ENCODE measurements at regions not wholly inside any gene's neighbourhood (a gene's known extent, or its start where the extent isn't known, plus 50 kb on each side); places are given as distances from the start of the nearest gene placed in this dataset.
"Not testable (repeated sequence)": the region's sequence is repeated elsewhere in the genome, so short reads cannot be mapped to it uniquely, and the experiment has no call there.

DNA sequence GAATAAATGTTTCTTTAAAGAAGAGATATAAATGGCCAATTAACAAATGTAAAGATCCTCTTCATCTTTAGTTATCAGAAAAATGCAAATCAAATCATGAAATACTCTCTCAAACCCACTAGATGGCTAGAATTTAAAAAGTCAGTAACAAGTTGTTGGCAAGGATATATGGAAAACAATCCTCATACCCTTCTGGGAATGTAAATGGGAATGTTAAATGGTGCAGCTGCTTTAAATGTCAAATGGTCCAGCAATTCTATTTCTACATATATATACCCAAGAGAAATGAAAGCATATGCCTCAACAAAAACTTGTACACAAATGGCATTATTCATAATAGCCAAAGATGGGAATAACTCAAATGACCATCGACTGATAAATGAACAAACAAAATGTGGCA is 283.5 kb downstream of the RWDD3 start:
- no peak overlapping the region for H3K27ac ChIP-seq
- WGBS, 10 experiments, result 0 to 80% (median 62%) methylated on average over 1 of the region's 1 CpG; no CpG with 5 or more reads in 2 of the 10 experiments
- in situ Hi-C loops (cut with MboI; ENCODE audit: low pct_unique_long_range_greater_than_20kb in 2 of 9, low sequenced_read_pairs in 9 of 9, unreplicated experiment in 9 of 9), result no loop called here

GRCh38 chr1:95518310-95518709 is 284.3 kb downstream of the RWDD3 start:
- H3K27ac ChIP-seq, result no peak overlapping the region
- H3K4me1 ChIP-seq (replicated peaks in 1 of 2), result no peaks in the 10 kb centered on the region
- no peak for ATAC-seq (replicated peaks in 6 of 8)
- no peak overlapping the region for H3K4me3 ChIP-seq
- in situ Hi-C loops (cut with MboI; ENCODE audit: low pct_unique_long_range_greater_than_20kb in 2 of 9, low sequenced_read_pairs in 9 of 9, unreplicated experiment in 9 of 9), result no loop called here
- 0 to 20% (median 0%) methylated on average over 1 of the region's 1 CpG; no CpG with 5 or more reads in 2 of the 10 experiments for WGBS, 10 experiments

More for the DNA sequence above, 283.5 kb downstream of the RWDD3 start:
- H3K4me3 ChIP-seq, result no peak overlapping the region
- ATAC-seq (replicated peaks in 6 of 8), result no peak
- peaks cover 0 to 4% of the 10 kb centered on the region in 2 donors for H3K4me1 ChIP-seq (replicated peaks in 1 of 2)

- Histone ChIP-seq H3K4me1 (replicated peaks in 1 of 2) (no peaks in the 10 kb centered on the region), H3K4me3 (no peak overlapping the region), H3K27ac (no peak overlapping the region)
- ATAC-seq (replicated peaks in 6 of 8), result no peak
- 0 to 92% (median 66%) methylated on average over 1 to 2 of the region's 2 CpGs for WGBS, 10 experiments
- in situ Hi-C loops (cut with MboI; ENCODE audit: low pct_unique_long_range_greater_than_20kb in 2 of 9, low sequenced_read_pairs in 9 of 9, unreplicated experiment in 9 of 9), result no loop called here
These were observed 286.4 kb downstream of the RWDD3 start for GRCh38 chr1:95520390-95520789.

DNA sequence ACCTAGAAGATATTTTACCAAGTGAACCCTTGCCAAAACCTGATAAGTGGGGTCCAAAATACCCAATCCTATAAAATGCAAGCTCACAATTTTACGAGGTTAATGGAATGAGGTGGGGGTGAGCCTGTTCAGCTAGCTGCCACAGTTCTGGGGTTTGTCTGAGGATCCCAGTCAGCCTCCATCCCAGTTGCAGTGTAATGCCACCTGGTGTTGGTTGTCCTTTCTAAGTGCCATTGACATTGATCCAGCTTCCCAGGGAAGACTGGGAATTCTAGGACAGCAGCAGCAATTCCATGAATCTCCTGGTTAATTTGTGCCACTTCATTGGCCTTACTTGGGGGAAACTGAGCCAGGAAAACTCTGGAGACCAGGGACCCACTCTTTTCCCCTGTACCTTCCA is 298.3 kb downstream of the RWDD3 start:
- WGBS, 10 experiments, result 0 to 100% (median 50%) methylated on average over 1 of the region's 1 CpG; no CpG with 5 or more reads in 2 of the 10 experiments

DNA sequence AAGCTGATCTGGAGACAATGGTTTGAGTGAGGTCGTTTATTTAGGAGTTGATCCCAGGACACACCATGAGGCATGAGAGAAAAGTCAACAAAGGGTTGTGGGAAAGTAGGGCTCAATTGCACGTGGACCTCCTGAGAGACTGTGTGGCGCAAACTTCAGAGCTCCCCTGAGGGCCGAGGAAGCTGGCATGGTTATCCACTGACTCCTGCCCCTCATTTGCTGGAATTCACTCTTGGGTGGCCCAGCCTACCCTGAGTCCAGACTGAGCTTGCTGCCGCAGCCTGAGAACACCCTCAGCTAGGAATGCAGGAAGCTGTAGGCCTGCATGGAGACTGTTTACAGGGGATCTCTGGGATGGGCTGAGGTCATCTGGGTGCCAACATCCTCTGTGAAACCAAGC is 301.0 kb downstream of the RWDD3 start:
- H3K4me1 ChIP-seq (replicated peaks in 1 of 2), result no peaks in the 10 kb centered on the region
- H3K27ac ChIP-seq, result no peak overlapping the region
- H3K4me3 ChIP-seq, result no peak overlapping the region
- ATAC-seq (replicated peaks in 6 of 8), result peak in 1 of 8 experiments; percentile 67
- WGBS, 10 experiments, result 0 to 100% (median 80%) methylated on average over 1 to 5 of the region's 5 CpGs; no CpG with 5 or more reads in 1 of the 10 experiments
- in situ Hi-C loops (cut with MboI; ENCODE audit: low pct_unique_long_range_greater_than_20kb in 2 of 9, low sequenced_read_pairs in 9 of 9, unreplicated experiment in 9 of 9), result no loop called here

More for the DNA sequence above, 298.3 kb downstream of the RWDD3 start:
- in situ Hi-C loops (cut with MboI; ENCODE audit: low pct_unique_long_range_greater_than_20kb in 2 of 9, low sequenced_read_pairs in 9 of 9, unreplicated experiment in 9 of 9), result no loop called here
- ATAC-seq (replicated peaks in 6 of 8), result no peak
- Histone ChIP-seq H3K4me1 (replicated peaks in 1 of 2) (no peaks in the 10 kb centered on the region), H3K27ac (no peak overlapping the region), H3K4me3 (no peak overlapping the region)

- Histone ChIP-seq H3K27ac (no peak overlapping the region), H3K4me3 (no peak overlapping the region), H3K4me1 (replicated peaks in 1 of 2) (no peaks in the 10 kb centered on the region)
- ATAC-seq (replicated peaks in 6 of 8), result peak in 1 of 8 experiments; percentile 63
- WGBS, 10 experiments, result 43 to 100% (median 84%) methylated on average over 1 to 2 of the region's 4 CpGs; no CpG with 5 or more reads in 5 of the 10 experiments
- in situ Hi-C loops (cut with MboI; ENCODE audit: low pct_unique_long_range_greater_than_20kb in 2 of 9, low sequenced_read_pairs in 9 of 9, unreplicated experiment in 9 of 9), result no loop called here
These were observed 301.6 kb downstream of the RWDD3 start for GRCh38 chr1:95535614-95536013.

DNA sequence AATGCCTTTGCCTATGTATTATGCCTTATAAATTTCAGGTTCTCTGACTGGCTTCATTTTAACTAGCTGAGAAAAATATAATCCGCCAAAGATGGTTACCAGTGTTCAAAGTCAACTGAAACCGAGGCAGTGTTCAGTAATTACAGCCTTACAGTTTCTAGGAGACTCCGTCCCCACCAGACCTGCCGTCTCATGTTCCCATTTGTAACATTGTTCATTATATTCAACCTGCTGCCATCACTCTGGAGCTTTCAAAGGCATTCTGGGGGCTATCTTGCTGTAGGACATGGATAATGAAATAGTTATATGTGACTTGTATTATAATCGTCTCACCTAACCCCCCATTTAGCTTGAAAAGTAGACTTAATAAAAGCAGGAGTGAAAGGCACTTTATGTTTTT is 302.5 kb downstream of the RWDD3 start:
- Histone ChIP-seq H3K4me1 (replicated peaks in 1 of 2) (no peaks in the 10 kb centered on the region), H3K27ac (no peak overlapping the region), H3K4me3 (no peak overlapping the region)
- WGBS, 10 experiments, result 0 to 92% (median 76%) methylated on average over 1 to 5 of the region's 5 CpGs
- in situ Hi-C loops (cut with MboI; ENCODE audit: low pct_unique_long_range_greater_than_20kb in 2 of 9, low sequenced_read_pairs in 9 of 9, unreplicated experiment in 9 of 9), result no loop called here
- ATAC-seq (replicated peaks in 6 of 8), result no peak

DNA sequence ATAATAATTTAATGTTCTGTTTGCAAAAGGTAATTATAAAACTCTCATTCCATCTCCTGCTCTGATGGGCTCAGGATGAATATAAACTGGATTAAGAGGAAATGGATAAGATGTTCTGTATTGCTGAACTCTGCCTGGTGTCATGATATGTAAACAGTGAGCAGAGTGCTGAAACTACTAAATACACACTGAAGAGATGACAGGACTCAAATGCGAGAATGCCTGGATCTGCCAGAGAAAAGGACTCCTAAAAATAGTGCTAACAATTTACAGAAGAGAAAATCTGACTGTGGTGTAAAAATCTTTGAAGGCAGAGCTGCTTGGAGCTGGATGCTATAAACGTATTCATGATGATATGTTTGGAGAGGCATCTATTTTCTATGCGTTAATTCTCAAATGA is 303.2 kb downstream of the RWDD3 start:
- 3 to 83% (median 73%) methylated on average over 1 to 3 of the region's 3 CpGs; no CpG with 5 or more reads in 2 of the 10 experiments for WGBS, 10 experiments
- Histone ChIP-seq H3K4me1 (replicated peaks in 1 of 2) (no peaks in the 10 kb centered on the region), H3K27ac (no peak overlapping the region), H3K4me3 (no peak overlapping the region)
- ATAC-seq (replicated peaks in 6 of 8), result peak in 1 of 8 experiments; percentile 31
- in situ Hi-C loops (cut with MboI; ENCODE audit: low pct_unique_long_range_greater_than_20kb in 2 of 9, low sequenced_read_pairs in 9 of 9, unreplicated experiment in 9 of 9), result no loop called here

- H3K4me3 ChIP-seq; H3K27ac ChIP-seq; ATAC-seq (replicated peaks in 6 of 8); in situ Hi-C loops (cut with MboI; ENCODE audit: low pct_unique_long_range_greater_than_20kb in 2 of 9, low sequenced_read_pairs in 9 of 9, unreplicated experiment in 9 of 9); H3K4me1 ChIP-seq (replicated peaks in 1 of 2): not testable (repeated sequence)
- 24 to 97% (median 91%) methylated on average over 1 to 7 of the region's 7 CpGs; no CpG with 5 or more reads in 2 of the 10 experiments for WGBS, 10 experiments
These were observed 304.2 kb downstream of the RWDD3 start for GRCh38 chr1:95538242-95538641.

DNA sequence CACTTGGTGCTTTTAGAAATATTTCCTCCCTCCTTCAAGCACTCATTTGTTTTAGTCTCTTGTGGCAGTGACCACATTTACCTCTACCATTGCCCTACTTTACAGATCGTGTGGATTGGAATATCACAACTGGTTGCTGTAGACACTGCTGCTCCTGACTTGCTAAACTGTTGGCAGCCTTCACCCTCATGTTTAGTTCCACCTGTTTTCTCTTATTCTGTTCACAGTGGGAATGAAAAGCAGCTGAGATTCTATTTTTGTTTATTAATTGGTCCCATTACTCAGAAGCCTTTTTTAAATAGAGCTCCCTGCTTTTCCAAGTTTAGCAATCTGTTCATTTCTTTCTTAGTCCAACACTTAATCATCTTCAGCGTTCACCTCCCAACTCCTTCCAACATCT is 308.9 kb downstream of the RWDD3 start:
- Histone ChIP-seq H3K4me1 (replicated peaks in 1 of 2) (no peaks in the 10 kb centered on the region), H3K4me3 (no peak overlapping the region), H3K27ac (no peak overlapping the region)
- in situ Hi-C loops (cut with MboI; ENCODE audit: low pct_unique_long_range_greater_than_20kb in 2 of 9, low sequenced_read_pairs in 9 of 9, unreplicated experiment in 9 of 9), result no loop called here
- ATAC-seq (replicated peaks in 6 of 8), result no peak
- 0 to 100% (median 80%) methylated on average over 1 to 2 of the region's 2 CpGs; no CpG with 5 or more reads in 1 of the 10 experiments for WGBS, 10 experiments

GRCh38 chr1:95547005-95547404 is 313.0 kb downstream of the RWDD3 start:
- peak in 7 of 8 experiments; percentile 47 to 96 (median 79) for ATAC-seq (replicated peaks in 6 of 8)
- 40 to 100% (median 75%) methylated on average over 1 to 2 of the region's 2 CpGs; no CpG with 5 or more reads in 3 of the 10 experiments for WGBS, 10 experiments
- H3K4me3 ChIP-seq, result no peak overlapping the region
- in situ Hi-C loops (cut with MboI; ENCODE audit: low pct_unique_long_range_greater_than_20kb in 2 of 9, low sequenced_read_pairs in 9 of 9, unreplicated experiment in 9 of 9), result no loop called here
- H3K4me1 ChIP-seq (replicated peaks in 1 of 2), result no peaks in the 10 kb centered on the region
- H3K27ac ChIP-seq, result no peak overlapping the region

DNA sequence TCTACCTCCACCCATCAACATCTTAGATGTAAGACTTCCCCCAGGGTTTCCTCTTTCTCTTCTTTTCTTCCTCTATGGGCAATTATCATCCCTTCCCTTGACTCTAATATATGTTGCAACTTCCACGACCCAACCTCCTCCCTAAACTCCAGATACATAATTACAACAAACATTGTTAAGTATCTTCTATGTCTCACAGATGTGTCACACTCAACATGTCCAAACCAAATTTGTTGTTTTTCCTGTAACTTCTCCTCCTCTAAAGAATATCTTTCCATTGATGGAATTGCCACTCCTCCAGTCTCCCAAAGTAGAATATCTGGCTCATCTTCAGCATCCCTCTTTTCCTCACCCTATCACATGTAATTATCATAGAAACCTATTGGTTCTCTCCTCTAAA is 314.2 kb downstream of the RWDD3 start:
- in situ Hi-C loops (cut with MboI; ENCODE audit: low pct_unique_long_range_greater_than_20kb in 2 of 9, low sequenced_read_pairs in 9 of 9, unreplicated experiment in 9 of 9), result no loop called here
- 0 to 86% (median 55%) methylated on average over 1 of the region's 1 CpG for WGBS, 10 experiments
- Histone ChIP-seq H3K27ac (no peak overlapping the region), H3K4me1 (replicated peaks in 1 of 2) (no peaks in the 10 kb centered on the region), H3K4me3 (no peak overlapping the region)
- no peak for ATAC-seq (replicated peaks in 6 of 8)

DNA sequence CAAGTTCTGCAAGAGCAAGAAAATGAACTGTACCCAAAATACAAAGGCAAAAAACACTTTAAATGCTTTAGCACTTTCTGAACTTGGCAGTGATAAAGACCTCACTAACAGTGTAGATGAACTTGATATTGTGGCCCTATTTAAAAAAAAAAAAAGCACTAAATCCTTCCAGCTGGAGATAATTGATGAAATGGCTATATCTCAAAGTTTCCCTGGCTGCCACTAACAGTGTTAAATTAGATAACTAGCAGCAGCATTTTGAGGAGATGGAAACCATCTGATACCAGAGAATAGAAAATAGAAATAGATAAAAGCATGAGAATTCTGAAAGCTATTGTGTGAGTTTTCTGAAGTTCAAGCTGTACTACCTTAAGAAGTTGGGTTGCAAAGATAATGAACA is 317.2 kb downstream of the RWDD3 start:
- no peaks in the 10 kb centered on the region for H3K4me1 ChIP-seq (replicated peaks in 1 of 2)
- no peak overlapping the region for H3K27ac ChIP-seq
- ATAC-seq (replicated peaks in 6 of 8), result no peak

DNA sequence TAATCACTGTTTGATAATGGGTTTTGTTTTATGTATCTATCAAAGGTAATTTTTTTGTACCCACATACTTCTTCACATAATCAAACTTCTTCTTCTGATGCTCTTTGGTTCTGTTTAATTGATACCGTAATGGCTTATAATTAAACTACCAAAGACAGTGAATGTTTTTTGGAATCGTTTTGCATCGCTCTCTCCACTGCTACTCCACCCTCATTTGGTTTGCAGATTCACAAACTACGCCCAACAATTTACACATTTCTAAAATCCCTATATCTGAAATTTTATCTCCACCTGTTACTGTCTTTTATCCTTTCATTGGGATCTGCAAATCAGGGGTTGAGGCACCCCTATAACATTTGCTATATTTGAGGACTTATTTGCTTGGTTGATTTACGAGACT is 319.6 kb downstream of the RWDD3 start:
- no peak overlapping the region for H3K4me3 ChIP-seq
- H3K4me1 ChIP-seq (replicated peaks in 1 of 2), result no peaks in the 10 kb centered on the region
- 13 to 97% (median 83%) methylated on average over 4 to 5 of the region's 5 CpGs for WGBS, 10 experiments
- in situ Hi-C loops (cut with MboI; ENCODE audit: low pct_unique_long_range_greater_than_20kb in 2 of 9, low sequenced_read_pairs in 9 of 9, unreplicated experiment in 9 of 9), result no loop called here
- ATAC-seq (replicated peaks in 6 of 8), result peak in 3 of 8 experiments; percentile 42 to 71 (median 55)
- H3K27ac ChIP-seq, result no peak overlapping the region

More for the DNA sequence above, 317.2 kb downstream of the RWDD3 start:
- in situ Hi-C loops (cut with MboI; ENCODE audit: low pct_unique_long_range_greater_than_20kb in 2 of 9, low sequenced_read_pairs in 9 of 9, unreplicated experiment in 9 of 9), result no loop called here
- H3K4me3 ChIP-seq, result no peak overlapping the region

All from motor neuron (in vitro differentiated cells).